ENCODE measurements at regions not wholly inside any gene's neighbourhood (a gene's known extent, or its start where the extent isn't known, plus 50 kb on each side); places are given as distances from the start of the nearest gene placed in this dataset.

DNA sequence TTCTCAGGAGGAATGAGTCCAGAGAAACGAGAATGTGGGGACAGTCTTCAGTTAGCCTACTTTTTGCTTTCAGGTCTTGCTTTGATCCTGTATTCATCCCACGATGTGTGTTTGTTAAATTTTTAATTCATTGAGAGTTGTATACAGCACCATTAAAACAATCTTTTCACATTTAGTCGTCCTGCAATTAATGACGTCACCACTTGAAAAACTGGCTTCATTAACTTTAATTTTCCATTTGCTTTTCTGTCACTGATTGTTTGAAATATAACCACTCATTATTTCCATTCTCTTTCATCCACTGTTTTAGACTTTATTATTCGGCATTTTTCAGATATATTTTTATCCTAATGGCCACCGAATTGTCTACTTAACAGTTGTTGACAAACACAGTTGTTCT lies 146.9 kb downstream of the TFEC start:
- Mint-ChIP-seq H3K27me3 (no peaks in the 10 kb centered on the region), H3K27ac (no peak overlapping the region), H3K4me3 (no peak overlapping the region), H3K9me3 (no peaks in the 10 kb centered on the region), H3K4me1 (no peaks in the 10 kb centered on the region), H3K36me3 (ENCODE audit: low read depth) (no peaks in the 10 kb centered on the region)
- CTCF ChIA-PET = no interaction called here
- no peak for DNase-seq
- POLR2A ChIA-PET = no interaction called here

GRCh38 chr7:115881476-115881875 lies 149.1 kb downstream of the TFEC start:
- H3K9me3 Mint-ChIP-seq = no peaks in the 10 kb centered on the region

GRCh38 chr7:115879171-115879570 lies 151.4 kb downstream of the TFEC start:
- H3K27ac Mint-ChIP-seq = no peak overlapping the region
- no peak overlapping the region for H3K4me3 Mint-ChIP-seq
- ChIA-PET CTCF (no interaction called here), POLR2A (no interaction called here)
- H3K27me3 Mint-ChIP-seq = no peaks in the 10 kb centered on the region
- no peaks in the 10 kb centered on the region for H3K4me1 Mint-ChIP-seq
- no peaks in the 10 kb centered on the region for H3K36me3 Mint-ChIP-seq (ENCODE audit: low read depth)
- H3K9me3 Mint-ChIP-seq = no peaks in the 10 kb centered on the region
- no peak for DNase-seq

More at GRCh38 chr7:115881476-115881875, 149.1 kb downstream of the TFEC start:
- ChIA-PET CTCF (no interaction called here), POLR2A (no interaction called here)
- no peaks in the 10 kb centered on the region for H3K36me3 Mint-ChIP-seq (ENCODE audit: low read depth)
- DNase-seq = no peak
- no peaks in the 10 kb centered on the region for H3K27me3 Mint-ChIP-seq
- H3K4me1 Mint-ChIP-seq = no peaks in the 10 kb centered on the region
- H3K4me3 Mint-ChIP-seq = no peak overlapping the region
- no peak overlapping the region for H3K27ac Mint-ChIP-seq

- H3K4me3 Mint-ChIP-seq = no peak overlapping the region
- no peaks in the 10 kb centered on the region for H3K36me3 Mint-ChIP-seq (ENCODE audit: low read depth)
- ChIA-PET POLR2A (interaction anchor here (0.5 kb wide), 1 partner anchor 58 kb away, joined by 3 read pairs; no protein-coding TSS in a partner anchor), CTCF (no interaction called here)
- no peaks in the 10 kb centered on the region for H3K4me1 Mint-ChIP-seq
- no peak for DNase-seq
- peaks cover 2% of the 10 kb centered on the region for H3K27me3 Mint-ChIP-seq
- no peaks in the 10 kb centered on the region for H3K9me3 Mint-ChIP-seq
- H3K27ac Mint-ChIP-seq = no peak overlapping the region
Measured at GRCh38 chr7:115869801-115870200, 160.8 kb downstream of the TFEC start.

DNA sequence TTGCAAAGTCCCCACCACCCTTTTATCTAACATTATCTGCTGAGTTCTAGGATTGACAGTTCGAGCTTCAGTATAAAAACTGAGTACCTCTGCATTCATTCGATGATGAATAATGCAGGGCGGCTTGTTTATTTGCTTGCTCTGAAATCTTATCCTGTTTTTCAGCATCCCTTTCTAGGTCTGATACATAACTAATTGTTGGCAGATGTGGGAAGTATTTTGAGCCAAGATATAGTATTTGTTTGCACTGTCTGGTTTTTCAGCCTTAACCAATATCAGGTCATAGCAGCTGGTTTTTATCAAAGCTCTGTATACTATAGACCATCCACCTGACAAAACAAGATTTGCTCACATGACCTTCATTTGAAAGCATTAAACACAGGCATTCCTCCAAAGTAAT lies 161.4 kb downstream of the TFEC start:
- no peak for DNase-seq
- no peak overlapping the region for H3K27ac Mint-ChIP-seq
- peaks cover 2% of the 10 kb centered on the region for H3K27me3 Mint-ChIP-seq
- ChIA-PET POLR2A (no interaction called here), CTCF (no interaction called here)
- no peaks in the 10 kb centered on the region for H3K9me3 Mint-ChIP-seq
- H3K4me3 Mint-ChIP-seq = no peak overlapping the region
- no peaks in the 10 kb centered on the region for H3K4me1 Mint-ChIP-seq
- no peaks in the 10 kb centered on the region for H3K36me3 Mint-ChIP-seq (ENCODE audit: low read depth)

GRCh38 chr7:115868369-115868768 lies 162.2 kb downstream of the TFEC start:
- H3K9me3 Mint-ChIP-seq = no peaks in the 10 kb centered on the region
- CTCF ChIA-PET = no interaction called here

DNA sequence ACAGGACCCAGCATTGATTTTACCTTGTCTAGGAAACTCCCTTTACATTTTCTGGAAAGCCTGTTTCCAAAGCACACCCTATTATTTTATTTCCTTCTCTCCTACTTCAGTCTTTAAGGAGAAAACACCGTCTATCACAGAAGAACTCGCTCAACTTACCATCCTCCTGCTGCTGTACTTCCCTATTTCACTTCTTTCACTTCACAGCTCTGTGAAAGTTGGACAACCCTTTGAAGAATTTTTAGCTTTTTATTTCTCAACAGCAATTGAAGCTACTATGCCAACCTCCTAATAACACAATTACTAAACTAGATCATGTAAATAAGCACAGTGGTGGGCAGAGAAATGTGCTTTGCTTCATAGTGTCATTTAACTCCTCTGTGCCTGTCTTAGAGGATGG lies 166.5 kb downstream of the TFEC start:
- Mint-ChIP-seq H3K4me3 (no peak overlapping the region), H3K4me1 (no peaks in the 10 kb centered on the region), H3K9me3 (no peaks in the 10 kb centered on the region), H3K36me3 (ENCODE audit: low read depth) (no peaks in the 10 kb centered on the region), H3K27ac (no peak overlapping the region), H3K27me3 (peaks cover 4% of the 10 kb centered on the region)
- DNase-seq = no peak
- CTCF ChIA-PET = no interaction called here
- POLR2A ChIA-PET = no interaction called here

More at GRCh38 chr7:115868369-115868768, 162.2 kb downstream of the TFEC start:
- H3K4me3 Mint-ChIP-seq = no peak overlapping the region
- H3K27me3 Mint-ChIP-seq = peaks cover 2% of the 10 kb centered on the region
- H3K27ac Mint-ChIP-seq = no peak overlapping the region
- DNase-seq = no peak
- no peaks in the 10 kb centered on the region for H3K4me1 Mint-ChIP-seq
- POLR2A ChIA-PET = no interaction called here
- H3K36me3 Mint-ChIP-seq (ENCODE audit: low read depth) = no peaks in the 10 kb centered on the region

GRCh38 chr7:115851291-115851690 lies 179.3 kb downstream of the TFEC start:
- no peaks in the 10 kb centered on the region for H3K9me3 Mint-ChIP-seq
- CTCF ChIA-PET = interaction anchor here (0.9 to 1.0 kb wide), 2 partner anchors 9 to 56 kb away, joined by 3 to 4 read pairs; no protein-coding TSS in a partner anchor
- H3K27me3 Mint-ChIP-seq = peaks cover 3% of the 10 kb centered on the region

DNA sequence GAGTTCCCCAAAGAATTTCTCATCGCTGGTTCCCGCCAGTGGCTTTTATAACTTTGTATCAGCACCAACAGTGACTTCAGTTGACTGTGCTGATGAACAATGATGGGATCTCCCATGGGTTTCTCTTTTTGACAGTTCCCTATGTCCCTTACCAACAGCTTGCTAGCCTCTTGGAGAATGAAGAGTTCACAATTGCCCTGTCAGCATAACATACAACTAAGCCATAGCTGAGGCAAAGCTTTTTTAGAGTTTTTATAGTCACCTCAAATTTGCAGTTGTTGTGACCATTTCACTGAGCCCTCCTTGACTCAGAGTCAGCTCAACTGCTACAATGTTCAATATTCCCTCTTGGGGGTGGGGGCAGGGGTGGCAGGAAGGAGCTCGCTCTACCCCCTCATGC lies 179.8 kb downstream of the TFEC start:
- H3K4me1 Mint-ChIP-seq = no peaks in the 10 kb centered on the region
- CTCF ChIA-PET = interaction anchor here (0.9 to 1.0 kb wide), 2 partner anchors 9 to 55 kb away, joined by 3 to 4 read pairs; no protein-coding TSS in a partner anchor
- H3K36me3 Mint-ChIP-seq (ENCODE audit: low read depth) = no peaks in the 10 kb centered on the region
- DNase-seq = no peak
- no peak overlapping the region for H3K4me3 Mint-ChIP-seq
- POLR2A ChIA-PET = no interaction called here
- no peak overlapping the region for H3K27ac Mint-ChIP-seq
- no peaks in the 10 kb centered on the region for H3K9me3 Mint-ChIP-seq
- H3K27me3 Mint-ChIP-seq = peaks cover 3% of the 10 kb centered on the region

More at GRCh38 chr7:115851291-115851690, 179.3 kb downstream of the TFEC start:
- POLR2A ChIA-PET = no interaction called here
- DNase-seq = no peak
- H3K36me3 Mint-ChIP-seq (ENCODE audit: low read depth) = no peaks in the 10 kb centered on the region
- no peak overlapping the region for H3K4me3 Mint-ChIP-seq
- no peak overlapping the region for H3K27ac Mint-ChIP-seq
- H3K4me1 Mint-ChIP-seq = no peaks in the 10 kb centered on the region

DNA sequence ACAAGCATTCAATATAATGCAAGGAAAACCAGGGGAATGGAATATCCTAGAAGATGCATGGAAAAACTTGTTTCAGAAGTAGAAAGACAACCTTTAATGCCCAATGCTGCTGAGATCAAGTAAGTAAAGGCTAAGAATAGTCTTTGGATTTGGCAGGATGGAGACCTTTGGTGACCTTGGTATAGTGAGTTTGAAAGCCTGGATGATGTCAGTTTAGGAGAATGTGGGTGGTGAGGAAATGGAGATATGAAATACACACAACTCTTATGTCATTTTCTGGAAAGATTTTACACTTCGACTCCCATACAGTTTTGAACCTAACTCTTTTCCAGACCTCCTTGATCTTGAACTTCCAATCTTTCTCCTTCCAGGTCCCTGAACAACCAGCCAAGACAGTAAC lies 185.7 kb downstream of the TFEC start:
- no peak overlapping the region for H3K4me3 Mint-ChIP-seq
- no peaks in the 10 kb centered on the region for H3K36me3 Mint-ChIP-seq (ENCODE audit: low read depth)
- no peak overlapping the region for H3K27ac Mint-ChIP-seq
- no peaks in the 10 kb centered on the region for H3K4me1 Mint-ChIP-seq
- CTCF ChIA-PET = no interaction called here
- POLR2A ChIA-PET = no interaction called here
- peaks cover 2% of the 10 kb centered on the region for H3K27me3 Mint-ChIP-seq
- no peaks in the 10 kb centered on the region for H3K9me3 Mint-ChIP-seq
- no peak for DNase-seq

GRCh38 chr7:115840702-115841101 lies 189.9 kb downstream of the TFEC start:
- ChIA-PET POLR2A (no interaction called here), CTCF (no interaction called here)
- no peaks in the 10 kb centered on the region for H3K27me3 Mint-ChIP-seq
- no peaks in the 10 kb centered on the region for H3K4me1 Mint-ChIP-seq
- no peaks in the 10 kb centered on the region for H3K9me3 Mint-ChIP-seq
- no peaks in the 10 kb centered on the region for H3K36me3 Mint-ChIP-seq (ENCODE audit: low read depth)
- no peak overlapping the region for H3K4me3 Mint-ChIP-seq
- DNase-seq = no peak
- H3K27ac Mint-ChIP-seq = no peak overlapping the region

- CTCF ChIA-PET = no interaction called here
- no peak for DNase-seq
- POLR2A ChIA-PET = no interaction called here
- H3K36me3 Mint-ChIP-seq (ENCODE audit: low read depth) = no peaks in the 10 kb centered on the region
- H3K4me3 Mint-ChIP-seq = no peak overlapping the region
- H3K27me3 Mint-ChIP-seq = no peaks in the 10 kb centered on the region
- no peaks in the 10 kb centered on the region for H3K4me1 Mint-ChIP-seq
- no peak overlapping the region for H3K27ac Mint-ChIP-seq
- H3K9me3 Mint-ChIP-seq = no peaks in the 10 kb centered on the region
Measured at GRCh38 chr7:115838829-115839228, 191.7 kb downstream of the TFEC start.

DNA sequence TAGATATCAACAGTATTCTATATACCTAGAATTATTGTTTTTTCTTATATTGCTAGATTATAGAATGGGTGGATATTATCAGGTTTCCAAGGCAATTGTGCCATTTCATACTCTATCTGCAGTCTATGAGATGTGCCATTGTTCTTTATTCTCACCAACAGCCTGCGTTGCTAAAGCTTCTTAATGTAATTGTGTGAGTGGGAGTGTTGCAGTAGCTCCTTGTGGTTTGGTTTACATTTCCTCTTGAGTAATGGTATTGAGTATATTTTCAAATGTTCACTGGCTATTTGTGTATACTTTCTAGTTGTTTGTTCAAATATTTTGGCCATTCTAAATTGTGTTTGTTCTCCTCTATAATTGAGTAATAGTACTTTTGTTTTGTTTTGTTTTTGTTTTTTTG lies 199.2 kb downstream of the TFEC start:
- H3K4me1 Mint-ChIP-seq = no peaks in the 10 kb centered on the region

DNA sequence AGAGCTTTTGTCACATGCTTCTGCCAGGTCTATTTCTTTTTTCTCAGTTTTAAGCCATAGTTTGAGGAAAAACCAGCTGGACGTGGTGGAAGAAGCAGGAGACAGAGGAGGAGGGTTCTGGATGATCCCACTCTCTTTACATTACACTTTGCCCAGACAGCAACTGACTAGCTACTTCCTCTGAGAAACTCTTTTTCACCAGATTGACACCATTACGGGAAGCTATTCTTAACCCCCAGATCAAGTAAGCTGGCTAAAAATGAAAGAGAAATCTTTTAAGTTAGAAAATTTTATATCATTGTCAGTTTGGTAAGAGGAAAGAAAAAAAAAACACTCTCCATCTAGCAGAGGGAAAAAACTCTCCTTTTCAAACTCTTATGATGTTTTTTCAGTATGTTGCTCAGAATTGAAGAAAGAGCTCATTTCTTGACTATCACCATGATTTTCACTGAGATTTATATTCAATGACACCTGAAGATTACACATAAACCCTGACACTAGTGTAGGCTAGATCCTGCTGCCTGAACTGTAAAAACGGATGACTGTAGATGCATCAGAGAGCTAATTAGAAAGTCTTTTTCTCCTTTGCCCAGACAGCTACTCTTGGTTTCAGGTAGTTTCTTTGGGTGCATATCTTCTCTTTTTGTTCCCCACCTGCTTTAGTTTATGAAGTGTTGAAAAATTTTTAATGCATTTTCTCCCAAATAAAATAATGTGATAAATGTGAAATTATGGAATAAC lies 203.1 kb downstream of the TFEC start:
- H3K9me3 Mint-ChIP-seq = no peaks in the 10 kb centered on the region
- H3K27ac Mint-ChIP-seq = no peak overlapping the region
- ChIA-PET POLR2A (interaction anchor here (0.7 kb wide), 1 partner anchor 383 kb away, joined by 3 read pairs; no protein-coding TSS in a partner anchor), CTCF (no interaction called here)
- no peaks in the 10 kb centered on the region for H3K36me3 Mint-ChIP-seq (ENCODE audit: low read depth)
- no peak for DNase-seq
- H3K4me1 Mint-ChIP-seq = no peaks in the 10 kb centered on the region
- H3K4me3 Mint-ChIP-seq = no peak overlapping the region
- H3K27me3 Mint-ChIP-seq = peaks cover 1% of the 10 kb centered on the region

More for the DNA sequence above, 199.2 kb downstream of the TFEC start:
- POLR2A ChIA-PET = no interaction called here
- DNase-seq = no peak
- H3K27me3 Mint-ChIP-seq = no peaks in the 10 kb centered on the region
- H3K4me3 Mint-ChIP-seq = no peak overlapping the region
- CTCF ChIA-PET = no interaction called here
- H3K9me3 Mint-ChIP-seq = no peaks in the 10 kb centered on the region
- H3K27ac Mint-ChIP-seq = no peak overlapping the region
- no peaks in the 10 kb centered on the region for H3K36me3 Mint-ChIP-seq (ENCODE audit: low read depth)
